Smooth muscle cell (in vitro differentiated cells): ENCODE measurements at regions not wholly inside any gene's neighbourhood (a gene's known extent, or its start where the extent isn't known, plus 50 kb on each side); places are given as distances from the start of the nearest gene placed in this dataset.

ENCODE experiments used
- DNase-seq: peaks from one replicate; lab custom pipeline; 2025; ENCODE audit not compliant: unreplicated experiment; lab: John Stamatoyannopoulos, UW
- H2AFZ ChIP-seq: fragments of 200-600 bp; sonication (generic); 2 replicates; pipeline ENCODE4 v1.6.0; 2016; ENCODE audit warnings: antibody characterized with exemption, low read depth, mild to moderate bottlenecking
- H3F3A ChIP-seq: fragments of 200-600 bp; sonication (generic); 2 replicates; pipeline ENCODE4 v1.6.0; 2017; ENCODE audit warnings: antibody characterized with exemption, low read depth
- H3K27ac ChIP-seq: fragments of 200-600 bp; sonication (generic); 2 replicates; pipeline ENCODE4 v1.5.1; 2016; ENCODE audit warnings: low read depth, mild to moderate bottlenecking
- H3K27me3 ChIP-seq: fragments of 200-600 bp; sonication (generic); 2 replicates; pipeline ENCODE4 v1.6.1; 2016; ENCODE audit warnings: low read depth, mild to moderate bottlenecking
- H3K36me3 ChIP-seq: fragments of 200-600 bp; sonication (generic); 2 replicates; pipeline ENCODE4 v1.5.1; 2016; ENCODE audit warnings: low read depth
- H3K4me1 ChIP-seq: fragments of 200-600 bp; sonication (generic); 2 replicates; pipeline ENCODE4 v1.5.1; 2016; ENCODE audit warnings: low read depth
- H3K4me2 ChIP-seq: fragments of 200-600 bp; sonication (generic); 2 replicates; pipeline ENCODE4 v1.6.0; 2016; ENCODE audit warnings: mild to moderate bottlenecking
- H3K4me3 ChIP-seq: fragments of 200-600 bp; sonication (generic); 2 replicates; pipeline ENCODE4 v1.5.1; 2016; ENCODE audit warnings: mild to moderate bottlenecking
- H3K79me2 ChIP-seq: fragments of 200-600 bp; sonication (generic); 2 replicates; pipeline ENCODE4 v1.6.0; 2016; ENCODE audit warnings: low read depth, mild to moderate bottlenecking
- H3K9ac ChIP-seq: fragments of 200-600 bp; sonication (generic); 2 replicates; pipeline ENCODE4 v1.6.0; 2016; ENCODE audit warnings: low read depth
- H3K9me3 ChIP-seq: fragments of 200-600 bp; sonication (generic); replicated peaks from 2 replicates; pipeline ENCODE4 v1.5.1; 2016; ENCODE audit warnings: low read depth
- H4K20me1 ChIP-seq: fragments of 200-600 bp; sonication (generic); 2 replicates; pipeline ENCODE4 v1.6.0; 2016; ENCODE audit warnings: low read depth
- WGBS: methylation state at CpG from one replicate; pipeline ENCODE4 v1.1.7; 2016; ENCODE audit warnings: low lambda C conversion rate; 5-methylcytosine and 5-hydroxymethylcytosine counted together
- TF ChIP-seq, protein P1 (sequence below): fragments of 200-600 bp; sonication (generic); IDR thresholded peaks from 2 replicates; pipeline ENCODE4 v1.5.1; 2017; ENCODE audit warnings: borderline replicate concordance, mild to moderate bottlenecking, antibody characterized with exemption; ENCODE audit not compliant: insufficient read depth, poor library complexity, severe bottlenecking

DNA sequence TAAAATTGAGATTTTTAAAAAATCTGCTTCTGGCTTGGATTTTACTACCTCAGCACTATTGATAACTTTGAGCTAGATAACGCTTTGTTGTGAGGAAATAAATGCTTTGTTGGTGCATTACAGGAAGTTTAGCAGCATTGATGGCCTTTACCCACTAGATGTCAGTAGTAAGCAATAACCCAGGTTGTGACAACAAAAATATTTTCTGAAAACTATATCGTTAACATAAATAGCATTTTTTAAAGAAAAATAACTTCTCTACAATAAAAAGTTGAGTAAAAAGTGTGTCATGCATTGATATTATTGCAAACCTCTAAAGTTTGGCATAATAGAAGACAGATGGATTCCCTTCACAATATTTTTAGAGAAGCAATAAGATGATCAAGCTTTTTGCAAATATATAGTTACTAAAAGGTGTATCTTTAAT lies 1246.5 kb downstream of the UQCRFS1 start:
- DNase-seq = no peak

DNA sequence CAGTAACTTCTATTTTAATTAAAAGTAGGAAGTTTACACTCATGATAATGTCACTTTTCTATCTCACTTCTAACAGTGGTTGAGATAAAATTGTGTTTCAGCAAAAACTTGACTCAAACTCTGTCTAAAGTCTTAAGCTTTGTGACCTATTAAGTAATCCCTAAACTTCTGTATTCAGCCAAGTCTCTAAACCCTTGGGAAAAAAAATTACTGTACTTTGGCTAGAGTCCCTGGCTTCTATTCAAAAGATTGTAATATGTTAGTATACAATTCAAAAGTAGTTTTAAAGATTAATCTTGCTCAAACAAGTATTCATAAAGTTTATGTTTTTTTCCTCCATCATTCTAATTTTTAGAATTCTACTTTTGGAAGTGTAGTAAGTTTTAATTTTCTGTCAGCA lies 1248.8 kb downstream of the UQCRFS1 start:
- Histone ChIP-seq H3K36me3 (no peaks in the 10 kb centered on the region), H3K4me1 (no peaks in the 10 kb centered on the region), H3K4me3 (no peak overlapping the region), H3K9ac (no peak overlapping the region), H3K4me2 (no peak overlapping the region), H3K27me3 (no peaks in the 10 kb centered on the region), H3K9me3 (no peaks in the 10 kb centered on the region), H3K79me2 (no peaks in the 10 kb centered on the region), H2AFZ (no peak overlapping the region), H4K20me1 (no peaks in the 10 kb centered on the region), H3K27ac (no peak overlapping the region), H3F3A (no peaks in the 10 kb centered on the region)
- TF ChIP-seq, protein P1, sequence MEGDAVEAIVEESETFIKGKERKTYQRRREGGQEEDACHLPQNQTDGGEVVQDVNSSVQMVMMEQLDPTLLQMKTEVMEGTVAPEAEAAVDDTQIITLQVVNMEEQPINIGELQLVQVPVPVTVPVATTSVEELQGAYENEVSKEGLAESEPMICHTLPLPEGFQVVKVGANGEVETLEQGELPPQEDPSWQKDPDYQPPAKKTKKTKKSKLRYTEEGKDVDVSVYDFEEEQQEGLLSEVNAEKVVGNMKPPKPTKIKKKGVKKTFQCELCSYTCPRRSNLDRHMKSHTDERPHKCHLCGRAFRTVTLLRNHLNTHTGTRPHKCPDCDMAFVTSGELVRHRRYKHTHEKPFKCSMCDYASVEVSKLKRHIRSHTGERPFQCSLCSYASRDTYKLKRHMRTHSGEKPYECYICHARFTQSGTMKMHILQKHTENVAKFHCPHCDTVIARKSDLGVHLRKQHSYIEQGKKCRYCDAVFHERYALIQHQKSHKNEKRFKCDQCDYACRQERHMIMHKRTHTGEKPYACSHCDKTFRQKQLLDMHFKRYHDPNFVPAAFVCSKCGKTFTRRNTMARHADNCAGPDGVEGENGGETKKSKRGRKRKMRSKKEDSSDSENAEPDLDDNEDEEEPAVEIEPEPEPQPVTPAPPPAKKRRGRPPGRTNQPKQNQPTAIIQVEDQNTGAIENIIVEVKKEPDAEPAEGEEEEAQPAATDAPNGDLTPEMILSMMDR = no peak
- no peak for DNase-seq

More for the DNA sequence above, 1246.5 kb downstream of the UQCRFS1 start:
- 53% methylated on average over 2 of the region's 2 CpGs for WGBS
- Histone ChIP-seq H2AFZ (no peak overlapping the region), H3K27me3 (no peaks in the 10 kb centered on the region), H3K4me2 (no peak overlapping the region), H3K36me3 (no peaks in the 10 kb centered on the region), H3F3A (peaks cover 2% of the 10 kb centered on the region), H3K9me3 (no peaks in the 10 kb centered on the region), H3K4me3 (no peak overlapping the region), H3K9ac (no peak overlapping the region), H3K4me1 (no peaks in the 10 kb centered on the region), H3K27ac (no peak overlapping the region), H4K20me1 (no peaks in the 10 kb centered on the region), H3K79me2 (no peaks in the 10 kb centered on the region)
- TF ChIP-seq, protein P1 = peak; percentile 82

DNA sequence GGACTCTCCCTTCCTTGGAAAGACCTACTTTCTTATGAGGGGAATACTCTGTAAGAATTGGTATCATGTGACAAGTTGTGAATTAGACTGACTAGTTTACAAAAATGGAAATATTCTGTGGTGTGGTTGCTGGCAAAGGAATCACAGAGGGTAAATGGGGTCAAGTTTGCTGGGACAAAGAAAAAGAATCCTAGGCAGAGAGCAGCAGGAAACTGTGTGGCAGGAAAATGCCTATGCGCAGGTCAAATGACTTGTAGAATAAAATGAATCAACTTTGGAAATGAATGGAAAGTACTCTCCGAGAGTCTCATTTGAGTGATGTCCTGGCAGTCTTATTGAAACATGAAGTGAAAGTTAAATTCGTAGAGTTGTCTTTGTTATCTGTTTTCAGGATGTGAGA lies 1250.7 kb downstream of the UQCRFS1 start:
- no peaks in the 10 kb centered on the region for H3K4me1 ChIP-seq
- H3F3A ChIP-seq = no peaks in the 10 kb centered on the region
- 80% methylated on average over 3 of the region's 3 CpGs for WGBS
- H3K9me3 ChIP-seq = no peaks in the 10 kb centered on the region
- no peak overlapping the region for H2AFZ ChIP-seq
- H3K9ac ChIP-seq = no peak overlapping the region
- H3K27me3 ChIP-seq = no peaks in the 10 kb centered on the region
- no peak overlapping the region for H3K4me2 ChIP-seq
- no peaks in the 10 kb centered on the region for H3K36me3 ChIP-seq
- TF ChIP-seq, protein P1 = no peak
- H4K20me1 ChIP-seq = no peaks in the 10 kb centered on the region
- DNase-seq = no peak
- no peak overlapping the region for H3K4me3 ChIP-seq
- H3K27ac ChIP-seq = no peak overlapping the region
- no peaks in the 10 kb centered on the region for H3K79me2 ChIP-seq
